Common myeloid progenitor, CD34-positive (primary cell): ENCODE measurements at regions not wholly inside any gene's neighbourhood (a gene's known extent, or its start where the extent isn't known, plus 50 kb on each side); places are given as distances from the start of the nearest gene placed in this dataset.
"Not testable (repeated sequence)": the region's sequence is repeated elsewhere in the genome, so short reads cannot be mapped to it uniquely, and the experiment has no call there.

Experiments used
- CTCF ChIA-PET: fragments of 350-600 bp; sonication (Branson Sonifier 250); formaldehyde crosslinking; loops from one replicate; lab custom pipeline; 2021; ENCODE audit warnings: antibody characterized with exemption; lab: Charles Lee
- POLR2A ChIA-PET: fragments of 350-600 bp; sonication (Branson Sonifier 250); formaldehyde crosslinking; loops from one replicate; lab custom pipeline; 2021; ENCODE audit warnings: antibody characterized with exemption; lab: Charles Lee
- DNase-seq, 3 donors: peaks; one replicate each; pipeline versions ENCODE4 v3.0.0 to v3.0.0-alpha.2; 2013
- H3K27ac ChIP-seq, 2 experiments: 1 replicate in 1 of 2; 2 replicates in 1 of 2; pipeline ENCODE4 v1.7.0; 2013; ENCODE audit warnings: inconsistent platforms in 2 of 2, low read length in 2 of 2, mild to moderate bottlenecking in 2 of 2, low read depth in 1 of 2, moderate library complexity in 1 of 2; ENCODE audit not compliant: severe bottlenecking in 2 of 2, insufficient read depth in 1 of 2, poor library complexity in 1 of 2
- H3K27me3 ChIP-seq, 5 experiments: replicated peaks in 2 of 5; 1 replicate in 3 of 5; 2 replicates in 2 of 5; pipeline versions ENCODE4 v1.6.1 to v1.7.0; 2013; ENCODE audit warnings: low read length in 4 of 5, mild to moderate bottlenecking in 2 of 5, moderate library complexity in 2 of 5, inconsistent platforms in 1 of 5; ENCODE audit not compliant: insufficient read depth in 5 of 5, control insufficient read depth in 4 of 5
- H3K36me3 ChIP-seq, 4 experiments: 1 replicate in 2 of 4; 2 replicates in 2 of 4; pipeline versions ENCODE4 v1.6.1 to v1.7.0; 2013; ENCODE audit warnings: low read length in 3 of 4, control low read depth in 1 of 4, mild to moderate bottlenecking in 1 of 4; ENCODE audit not compliant: control insufficient read depth in 4 of 4, insufficient read depth in 4 of 4
- H3K4me1 ChIP-seq, 4 experiments: 1 replicate in 3 of 4; 2 replicates in 1 of 4; pipeline versions ENCODE4 v1.6.1 to v1.7.1; 2013; ENCODE audit warnings: low read length in 3 of 4, mild to moderate bottlenecking in 3 of 4, control low read depth in 1 of 4, inconsistent platforms in 1 of 4, moderate library complexity in 1 of 4; ENCODE audit not compliant: control insufficient read depth in 4 of 4, insufficient read depth in 4 of 4; ENCODE audit errors: control extremely low read depth in 1 of 4
- H3K4me3 ChIP-seq, 7 experiments: 1 replicate in 4 of 7; 2 replicates in 3 of 7; pipeline versions ENCODE4 v1.5.1 to v1.7.0; 2013; ENCODE audit warnings: mild to moderate bottlenecking in 7 of 7, low read length in 6 of 7, moderate library complexity in 6 of 7, inconsistent platforms in 2 of 7, low read depth in 2 of 7, control low read depth in 1 of 7; ENCODE audit not compliant: insufficient read depth in 4 of 7, control insufficient read depth in 1 of 7; ENCODE audit errors: extremely low read depth in 1 of 7
- H3K9me3 ChIP-seq, 5 experiments: 1 replicate in 4 of 5; 2 replicates in 1 of 5; pipeline versions ENCODE4 v1.6.1 to v1.7.1; 2013; ENCODE audit warnings: low read length in 4 of 5, mild to moderate bottlenecking in 2 of 5, inconsistent platforms in 1 of 5, low read depth in 1 of 5, moderate library complexity in 1 of 5; ENCODE audit not compliant: control insufficient read depth in 4 of 5, insufficient read depth in 2 of 5; ENCODE audit errors: control extremely low read depth in 1 of 5
- WGBS: methylation state at CpG from one replicate; pipeline ENCODE4 v1.1.5; 2013; ENCODE audit not compliant: insufficient coverage; 5-methylcytosine and 5-hydroxymethylcytosine counted together

DNA sequence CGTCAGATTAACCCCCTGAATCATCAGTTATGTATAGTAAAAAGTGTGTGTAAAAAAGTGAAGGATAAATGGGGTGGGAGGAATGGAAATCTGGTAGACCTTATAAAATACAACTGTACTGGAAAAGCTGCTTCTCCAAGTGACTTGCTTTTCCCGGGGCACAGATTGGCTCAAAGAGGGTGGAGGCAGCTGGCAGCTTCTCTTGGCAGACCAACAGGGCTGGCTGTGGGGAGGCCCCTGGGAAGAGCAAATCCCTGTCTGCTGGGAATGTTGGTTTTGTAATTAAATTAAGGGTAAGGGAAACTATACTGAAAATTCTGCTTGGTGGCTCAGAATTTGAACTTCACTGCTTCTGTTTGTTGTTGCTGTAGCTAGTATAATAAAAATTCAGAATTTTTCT is 154.2 kb upstream of the DLX2 start:
- 100% methylated on average over 1 of the region's 2 CpGs for WGBS
- Histone ChIP-seq H3K9me3 (no peaks in the 10 kb centered on the region), H3K4me3 (no peak overlapping the region), H3K4me1 (peaks cover 5 to 30% (median 27%) of the 10 kb centered on the region in 4 experiments), H3K27me3 (no peaks in the 10 kb centered on the region), H3K27ac (no peak overlapping the region), H3K36me3 (no peaks in the 10 kb centered on the region)
- POLR2A ChIA-PET = no interaction called here
- DNase-seq = no peak
- CTCF ChIA-PET = interaction anchor here (2.0 kb wide), 1 partner anchor 27 kb away, joined by 5 read pairs; no protein-coding TSS in a partner anchor

GRCh38 chr2:172259827-172260226 is 157.1 kb upstream of the DLX2 start:
- H3K27me3 ChIP-seq = no peaks in the 10 kb centered on the region
- whole genome bisulfite sequencing = 91% methylated on average over 4 of the region's 4 CpGs
- CTCF ChIA-PET = no interaction called here

GRCh38 chr2:172260336-172260735 is 157.6 kb upstream of the DLX2 start:
- H3K27me3 ChIP-seq = no peaks in the 10 kb centered on the region
- H3K9me3 ChIP-seq = no peaks in the 10 kb centered on the region
- DNase-seq = no peak
- no peak overlapping the region for H3K27ac ChIP-seq
- H3K4me3 ChIP-seq = no peak overlapping the region
- no peaks in the 10 kb centered on the region for H3K36me3 ChIP-seq
- 96% methylated on average over 4 of the region's 8 CpGs for WGBS
- ChIA-PET POLR2A (no interaction called here), CTCF (no interaction called here)
- H3K4me1 ChIP-seq = no peaks in the 10 kb centered on the region

More at GRCh38 chr2:172259827-172260226, 157.1 kb upstream of the DLX2 start:
- no peaks in the 10 kb centered on the region for H3K36me3 ChIP-seq
- DNase-seq = no peak
- H3K4me3 ChIP-seq = no peak overlapping the region
- H3K27ac ChIP-seq = no peak overlapping the region
- POLR2A ChIA-PET = no interaction called here
- H3K9me3 ChIP-seq = no peaks in the 10 kb centered on the region
- H3K4me1 ChIP-seq = peaks cover 0 to 2% (median 1%) of the 10 kb centered on the region in 4 experiments

DNA sequence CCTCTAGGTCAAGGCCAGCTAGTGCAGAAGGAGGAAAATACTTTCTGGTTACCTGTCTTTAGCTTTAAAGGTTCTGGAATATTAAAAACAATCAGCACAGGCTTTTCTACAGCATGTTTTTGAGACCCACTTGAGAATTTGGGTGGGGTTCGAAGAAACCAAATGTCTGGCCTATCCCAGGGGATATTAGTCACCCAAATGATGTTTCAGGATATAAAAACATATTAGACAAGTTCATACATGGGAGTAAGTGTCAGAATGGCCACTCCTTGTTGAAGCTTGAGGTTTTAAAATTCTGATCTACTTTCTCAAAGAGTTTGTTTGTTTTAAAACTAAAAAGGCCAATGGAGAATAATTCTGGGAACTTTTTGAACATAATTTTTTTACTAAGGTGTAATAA is 158.6 kb upstream of the DLX2 start:
- no peak for DNase-seq
- no peaks in the 10 kb centered on the region for H3K9me3 ChIP-seq
- H3K4me3 ChIP-seq = no peak overlapping the region
- ChIA-PET CTCF (no interaction called here), POLR2A (no interaction called here)
- no CpG with 5 or more reads among the region's 1 CpG for WGBS
- no peak overlapping the region for H3K27ac ChIP-seq
- H3K36me3 ChIP-seq = no peaks in the 10 kb centered on the region
- no peaks in the 10 kb centered on the region for H3K4me1 ChIP-seq
- H3K27me3 ChIP-seq = no peaks in the 10 kb centered on the region

GRCh38 chr2:172262486-172262885 is 159.8 kb upstream of the DLX2 start:
- CTCF ChIA-PET = interaction anchor here (0.6 kb wide), 1 partner anchor 180 kb away, joined by 3 read pairs; no protein-coding TSS in a partner anchor
- WGBS = 100% methylated on average over 1 of the region's 2 CpGs
- Histone ChIP-seq H3K27me3 (no peaks in the 10 kb centered on the region), H3K9me3 (no peaks in the 10 kb centered on the region), H3K36me3 (no peaks in the 10 kb centered on the region), H3K4me3 (no peak overlapping the region), H3K4me1 (no peaks in the 10 kb centered on the region), H3K27ac (no peak overlapping the region)
- POLR2A ChIA-PET = no interaction called here
- DNase-seq = no peak

- H3K4me3 ChIP-seq, H3K27ac ChIP-seq, H3K27me3 ChIP-seq, H3K4me1 ChIP-seq, DNase-seq, CTCF ChIA-PET, H3K9me3 ChIP-seq, POLR2A ChIA-PET, H3K36me3 ChIP-seq: not testable (repeated sequence)
- WGBS = no CpG with 5 or more reads among the region's 2 CpGs
Measured at GRCh38 chr2:172264820-172265219, 162.1 kb upstream of the DLX2 start.

DNA sequence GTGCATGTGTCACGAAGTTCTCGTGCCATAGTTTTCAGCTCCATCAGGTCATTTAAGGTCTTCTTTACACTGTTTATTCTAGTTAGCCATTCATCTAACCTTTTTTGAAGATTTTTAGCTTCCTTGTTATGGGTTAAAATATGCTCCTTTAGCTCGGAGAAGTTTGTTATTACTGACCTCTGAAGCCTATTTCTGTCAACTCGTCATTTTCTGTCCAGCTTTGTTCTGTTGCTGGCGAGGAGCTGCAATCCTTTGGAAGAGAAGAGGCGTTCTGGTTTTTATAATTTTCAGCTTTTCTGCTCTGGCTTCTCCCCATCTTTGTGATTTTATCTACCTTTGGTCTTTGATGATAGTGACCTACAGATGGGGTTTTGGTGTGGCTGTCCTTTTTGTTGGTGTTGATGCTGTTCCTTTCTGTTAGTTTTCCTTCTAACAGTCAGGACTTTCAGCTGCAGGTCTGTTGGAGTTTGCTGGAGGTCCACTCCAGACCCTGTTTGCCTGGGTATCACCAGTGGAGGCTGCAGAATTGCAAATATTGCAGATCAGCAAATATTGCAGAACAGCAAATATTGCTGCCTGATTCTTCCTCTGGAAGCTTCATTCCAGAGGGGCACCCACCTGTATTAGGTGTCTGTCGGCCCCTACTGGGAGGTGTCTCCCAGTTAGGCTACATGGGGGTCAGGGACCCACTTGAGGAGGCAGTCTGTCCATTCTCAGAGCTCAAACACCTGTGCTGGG is 157.7 kb upstream of the ITGA6 start:
- H3K4me3 ChIP-seq, H3K36me3 ChIP-seq, H3K9me3 ChIP-seq, POLR2A ChIA-PET, DNase-seq, H3K27me3 ChIP-seq, H3K27ac ChIP-seq: not testable (repeated sequence)
- 100% methylated on average over 4 of the region's 7 CpGs for WGBS
- CTCF ChIA-PET = interaction anchor here (1.0 to 1.5 kb wide), 4 partner anchors 14 to 192 kb away, joined by 3 to 4 read pairs (median 3); no protein-coding TSS in a partner anchor
- H3K4me1 ChIP-seq = peaks cover 4 to 19% (median 13%) of the 10 kb centered on the region in 4 experiments
